Naive thymus-derived CD4-positive, alpha-beta T cell (primary cell): ENCODE measurements at regions not wholly inside any gene's neighbourhood (a gene's known extent, or its start where the extent isn't known, plus 50 kb on each side); places are given as distances from the start of the nearest gene placed in this dataset.

Experiments
- ATAC-seq: fragments of 150-1000 bp; cut with Tn5 transposase; 2 replicates; pipeline ENCODE4 v1.10.0; 2021; ENCODE audit warnings: mild to moderate bottlenecking, moderate library complexity
- CTCF ChIA-PET: fragments of 350-600 bp; sonication (Branson Sonifier 250); formaldehyde crosslinking; loops from one replicate; lab custom pipeline; 2021; ENCODE audit warnings: antibody characterized with exemption; lab: Charles Lee
- POLR2A ChIA-PET: fragments of 350-600 bp; sonication (Branson Sonifier 250); formaldehyde crosslinking; loops from one replicate; lab custom pipeline; 2021; ENCODE audit warnings: antibody characterized with exemption, inconsistent platforms; lab: Charles Lee
- DNase-seq, 9 donors: peaks; one replicate each; pipeline versions ENCODE4 v3.0.0 to v3.0.0-alpha.2; 2020 to 2022; ENCODE audit warnings: mixed read lengths in 1 of 9
- H3K27ac ChIP-seq: one replicate; pipeline ENCODE4 v1.7.0; 2013; ENCODE audit warnings: mild to moderate bottlenecking, low read depth, low read length, moderate library complexity
- H3K27me3 ChIP-seq, 2 donors: one replicate each; pipeline ENCODE4 v1.7.0; 2013; ENCODE audit warnings: low read length in 2 of 2, mild to moderate bottlenecking in 2 of 2, moderate library complexity in 2 of 2; ENCODE audit not compliant: control insufficient read depth in 2 of 2, insufficient read depth in 2 of 2
- H3K36me3 ChIP-seq, 3 experiments: 1 replicate in 2 of 3; 2 replicates in 1 of 3; pipeline ENCODE4 v1.7.0; 2013; ENCODE audit warnings: low read length in 3 of 3, mild to moderate bottlenecking in 3 of 3, moderate library complexity in 1 of 3; ENCODE audit not compliant: insufficient read depth in 3 of 3, control insufficient read depth in 2 of 3
- H3K4me1 ChIP-seq, 2 donors: one replicate each; pipeline ENCODE4 v1.7.0; 2013; ENCODE audit warnings: low read length in 2 of 2, mild to moderate bottlenecking in 2 of 2, moderate library complexity in 1 of 2; ENCODE audit not compliant: control insufficient read depth in 2 of 2, insufficient read depth in 2 of 2
- H3K4me3 ChIP-seq: 2 replicates; pipeline ENCODE4 v1.7.0; 2013; ENCODE audit warnings: mild to moderate bottlenecking, low read length
- H3K9me3 ChIP-seq, 3 experiments: 1 replicate in 2 of 3; 2 replicates in 1 of 3; pipeline ENCODE4 v1.7.0; 2013; ENCODE audit warnings: low read length in 3 of 3; ENCODE audit not compliant: control insufficient read depth in 2 of 3
- H3K27ac Mint-ChIP-seq, 9 donors: one replicate each; pipeline ENCODE4 v1.8.0; 2020 to 2022; ENCODE audit warnings: mixed read lengths in 9 of 9, mild to moderate bottlenecking in 8 of 9, moderate library complexity in 5 of 9, inconsistent platforms in 2 of 9
- H3K27me3 Mint-ChIP-seq, 5 donors: one replicate each; pipeline ENCODE4 v1.8.0; 2021 to 2022; ENCODE audit warnings: mixed read lengths in 5 of 5, mild to moderate bottlenecking in 1 of 5
- H3K36me3 Mint-ChIP-seq, 5 donors: one replicate each; pipeline ENCODE4 v1.8.0; 2020 to 2022; ENCODE audit warnings: mixed read lengths in 5 of 5, mild to moderate bottlenecking in 3 of 5, inconsistent platforms in 1 of 5
- H3K4me1 Mint-ChIP-seq, 7 donors: one replicate each; pipeline ENCODE4 v1.8.0; 2020 to 2022; ENCODE audit warnings: mixed read lengths in 7 of 7, mild to moderate bottlenecking in 3 of 7, inconsistent platforms in 1 of 7
- H3K4me3 Mint-ChIP-seq, 10 donors: one replicate each; pipeline ENCODE4 v1.8.0; 2020 to 2022; ENCODE audit warnings: mild to moderate bottlenecking in 10 of 10, mixed read lengths in 10 of 10, moderate library complexity in 6 of 10, inconsistent platforms in 2 of 10
- H3K9me3 Mint-ChIP-seq, 11 donors: one replicate each; pipeline ENCODE4 v1.8.0; 2020 to 2022; ENCODE audit warnings: mixed read lengths in 11 of 11, mild to moderate bottlenecking in 4 of 11, inconsistent platforms in 1 of 11, moderate library complexity in 1 of 11
- intact Hi-C, 2 donors: fragments of 100-400 bp; cut with micrococcal nuclease; formaldehyde crosslinking; loops; one replicate each; pipeline ENCODE4 v1.15.1; 2023

DNA sequence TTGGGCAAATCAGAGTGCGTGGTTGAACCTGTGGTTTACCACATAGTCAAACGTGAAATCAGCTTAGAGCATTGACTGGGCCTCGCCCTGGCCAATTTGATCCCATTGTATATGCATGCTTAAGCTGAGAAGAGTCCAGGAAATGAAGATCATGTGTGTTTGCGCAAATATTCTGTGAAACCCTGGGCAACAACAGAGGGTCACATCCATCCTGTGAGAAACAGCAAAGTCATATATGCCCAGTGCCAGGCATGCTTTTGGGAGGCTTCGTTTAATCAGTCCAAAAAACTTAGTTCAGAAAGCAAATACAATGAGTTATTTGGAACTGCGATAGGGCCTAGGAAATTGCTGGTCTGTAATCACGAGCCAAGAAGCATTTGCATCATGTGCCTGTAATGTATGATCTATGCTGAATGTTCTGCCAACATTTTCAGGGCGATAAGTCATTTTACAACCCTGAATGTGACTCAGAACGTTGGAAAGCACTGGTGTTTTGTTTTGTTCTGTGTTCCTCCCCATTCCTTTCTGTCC is 412.1 kb upstream of the CELF2 start:
- no peak for ATAC-seq
- no peak for DNase-seq
- Histone ChIP-seq H3K4me1 (no peaks in the 10 kb centered on the region), H3K27me3 (no peaks in the 10 kb centered on the region), H3K36me3 (no peaks in the 10 kb centered on the region), H3K27ac (no peak overlapping the region), H3K4me3 (no peak overlapping the region), H3K9me3 (no peaks in the 10 kb centered on the region)
- H3K27me3 Mint-ChIP-seq = peaks cover 0 to 25% (median 14%) of the 10 kb centered on the region in 5 donors
- no peaks in the 10 kb centered on the region for H3K4me1 Mint-ChIP-seq
- peaks cover 0 to 4% (median 0%) of the 10 kb centered on the region in 11 donors for H3K9me3 Mint-ChIP-seq
- CTCF ChIA-PET = no interaction called here
- POLR2A ChIA-PET = no interaction called here
- no peak overlapping the region for H3K4me3 Mint-ChIP-seq
- no peaks in the 10 kb centered on the region for H3K36me3 Mint-ChIP-seq
- no peak overlapping the region for H3K27ac Mint-ChIP-seq
- intact Hi-C loops = no loop called here

DNA sequence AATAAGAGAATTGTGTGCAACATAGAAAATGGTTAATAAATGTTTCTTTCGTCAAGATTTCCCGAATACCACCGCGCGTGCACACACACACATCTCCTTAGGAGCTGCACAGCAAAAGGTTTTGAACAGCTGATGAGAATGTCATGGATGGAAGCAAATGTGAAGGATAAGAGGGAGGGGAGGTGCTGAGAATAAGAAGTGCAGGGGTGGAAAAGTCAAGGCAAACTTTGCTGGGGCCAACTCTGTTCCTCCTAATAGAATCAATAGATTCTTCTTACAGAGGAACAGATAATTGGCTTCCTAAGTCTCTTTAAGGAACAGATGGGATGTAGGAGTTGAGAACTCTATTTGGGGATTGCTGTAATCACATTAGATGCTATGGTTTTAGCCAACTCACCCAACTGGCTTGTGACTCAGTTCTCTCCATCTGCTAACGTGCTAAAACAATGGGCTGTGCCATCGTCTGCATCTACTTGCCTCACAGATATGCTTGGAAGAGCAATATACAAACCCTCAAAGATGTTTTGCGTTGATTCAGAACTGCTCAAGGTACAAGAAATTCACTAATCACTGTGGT is 408.2 kb upstream of the CELF2 start:
- ATAC-seq (no peak), DNase-seq (no peak)
- no peak overlapping the region for H3K4me3 Mint-ChIP-seq
- Histone ChIP-seq H3K36me3 (no peaks in the 10 kb centered on the region), H3K4me1 (no peaks in the 10 kb centered on the region), H3K9me3 (no peaks in the 10 kb centered on the region), H3K27ac (no peak overlapping the region), H3K27me3 (no peaks in the 10 kb centered on the region), H3K4me3 (no peak overlapping the region)
- H3K27ac Mint-ChIP-seq = no peak overlapping the region
- intact Hi-C loops = no loop called here
- H3K27me3 Mint-ChIP-seq = peaks cover 0 to 27% (median 22%) of the 10 kb centered on the region in 5 donors
- no peaks in the 10 kb centered on the region for H3K36me3 Mint-ChIP-seq
- POLR2A ChIA-PET = no interaction called here
- CTCF ChIA-PET = no interaction called here
- no peaks in the 10 kb centered on the region for H3K4me1 Mint-ChIP-seq
- peaks cover 0 to 5% (median 0%) of the 10 kb centered on the region in 11 donors for H3K9me3 Mint-ChIP-seq

DNA sequence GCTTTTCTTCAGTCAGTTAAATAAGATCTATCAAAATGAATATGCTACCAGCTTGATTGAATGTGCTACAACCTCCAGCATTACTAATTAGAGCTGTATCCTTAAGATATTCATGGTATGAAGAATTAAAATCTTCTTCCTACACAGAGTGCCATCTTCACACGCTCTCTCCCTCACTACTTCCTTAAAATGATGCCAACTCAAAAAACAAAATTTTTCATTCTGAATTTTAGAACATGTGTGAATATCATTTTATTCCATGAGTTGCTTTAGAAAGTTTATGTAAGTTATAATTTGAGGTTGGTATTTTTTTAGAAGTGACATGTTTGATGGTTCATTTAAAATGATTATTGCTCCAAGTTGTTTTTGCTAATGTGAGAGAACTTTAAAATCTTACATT is 407.5 kb upstream of the CELF2 start:
- H3K36me3 ChIP-seq = no peaks in the 10 kb centered on the region
- intact Hi-C loops = no loop called here
- no peak overlapping the region for H3K27ac ChIP-seq
- ChIA-PET POLR2A (no interaction called here), CTCF (no interaction called here)
- H3K27me3 ChIP-seq = no peaks in the 10 kb centered on the region
- Mint-ChIP-seq H3K9me3 (peaks cover 0 to 6% (median 0%) of the 10 kb centered on the region in 11 donors), H3K27ac (no peak overlapping the region), H3K36me3 (no peaks in the 10 kb centered on the region), H3K4me1 (no peaks in the 10 kb centered on the region), H3K27me3 (peaks cover 0 to 23% (median 20%) of the 10 kb centered on the region in 5 donors), H3K4me3 (no peak overlapping the region)
- ATAC-seq = no peak
- no peaks in the 10 kb centered on the region for H3K9me3 ChIP-seq
- H3K4me3 ChIP-seq = no peak overlapping the region
- H3K4me1 ChIP-seq = no peaks in the 10 kb centered on the region
- no peak for DNase-seq

DNA sequence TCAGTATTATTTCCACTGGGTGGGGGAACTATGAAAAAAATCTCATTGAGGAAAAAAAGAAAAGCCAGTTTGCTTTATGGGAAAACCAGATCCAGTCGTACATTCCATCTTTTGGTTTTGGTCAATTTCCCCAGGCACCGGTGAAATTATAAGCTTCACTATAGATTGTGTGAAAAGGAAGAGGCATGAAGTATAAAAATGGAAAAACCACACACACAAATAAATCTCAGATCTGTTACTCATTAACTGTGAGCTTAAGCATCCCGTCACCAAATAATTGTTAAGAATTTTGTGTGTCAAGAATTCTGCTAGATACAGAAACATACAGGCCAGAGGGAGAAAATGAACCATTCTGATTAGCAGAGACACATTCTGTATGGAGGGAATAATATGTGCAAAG is 405.5 kb upstream of the CELF2 start:
- ChIA-PET POLR2A (no interaction called here), CTCF (interaction anchor here (0.5 kb wide), 1 partner anchor 50 kb away, joined by 3 read pairs; no protein-coding TSS in a partner anchor)
- Mint-ChIP-seq H3K9me3 (peaks cover 0 to 7% (median 1%) of the 10 kb centered on the region in 11 donors), H3K36me3 (no peaks in the 10 kb centered on the region), H3K4me3 (no peak overlapping the region), H3K4me1 (no peaks in the 10 kb centered on the region), H3K27ac (no peak overlapping the region), H3K27me3 (peaks cover 0 to 30% (median 20%) of the 10 kb centered on the region in 5 donors)
- Histone ChIP-seq H3K36me3 (no peaks in the 10 kb centered on the region), H3K27me3 (no peaks in the 10 kb centered on the region), H3K27ac (no peak overlapping the region), H3K4me3 (no peak overlapping the region), H3K9me3 (no peaks in the 10 kb centered on the region), H3K4me1 (no peaks in the 10 kb centered on the region)
- no peak for ATAC-seq
- intact Hi-C loops = no loop called here
- no peak for DNase-seq

- intact Hi-C loops = no loop called here
- peaks cover 0 to 4% (median 0%) of the 10 kb centered on the region in 5 donors for H3K36me3 Mint-ChIP-seq
- POLR2A ChIA-PET = no interaction called here
- H3K4me3 Mint-ChIP-seq = no peak overlapping the region
- no peak overlapping the region for H3K27ac Mint-ChIP-seq
- Histone ChIP-seq H3K36me3 (no peaks in the 10 kb centered on the region), H3K4me1 (no peaks in the 10 kb centered on the region), H3K9me3 (no peaks in the 10 kb centered on the region), H3K4me3 (no peak overlapping the region), H3K27ac (no peak overlapping the region), H3K27me3 (peaks cover 0 to 4% of the 10 kb centered on the region in 2 donors)
- peaks cover 0 to 30% (median 20%) of the 10 kb centered on the region in 5 donors for H3K27me3 Mint-ChIP-seq
- CTCF ChIA-PET = no interaction called here
- DNase-seq (no peak), ATAC-seq (no peak)
- no peaks in the 10 kb centered on the region for H3K4me1 Mint-ChIP-seq
- peaks cover 0 to 8% (median 3%) of the 10 kb centered on the region in 11 donors for H3K9me3 Mint-ChIP-seq
Measured at GRCh38 chr10:10613656-10614244, 403.9 kb upstream of the CELF2 start.

DNA sequence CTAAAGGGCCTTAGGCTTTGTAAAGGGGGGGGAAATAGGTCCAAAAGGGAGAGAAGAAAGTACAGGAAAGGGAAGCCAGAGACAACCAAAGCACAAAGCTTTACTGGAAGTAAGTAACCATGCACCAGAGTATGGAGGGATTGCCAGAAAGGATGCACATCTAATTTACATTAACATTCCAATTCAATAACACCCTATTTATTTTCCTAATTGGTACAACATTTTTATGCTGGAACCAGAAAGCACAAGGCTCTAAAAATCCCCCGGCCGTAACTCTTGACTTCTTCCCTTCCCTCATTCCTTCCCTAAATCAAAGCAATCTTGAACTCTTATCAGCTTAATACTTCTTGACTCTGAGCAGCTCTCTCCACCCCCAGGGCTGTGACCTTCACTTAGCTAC is 400.0 kb upstream of the CELF2 start:
- H3K4me3 ChIP-seq = no peak overlapping the region
- Mint-ChIP-seq H3K4me1 (no peaks in the 10 kb centered on the region), H3K36me3 (peaks cover 0 to 4% (median 0%) of the 10 kb centered on the region in 5 donors), H3K27me3 (peaks cover 0 to 25% (median 11%) of the 10 kb centered on the region in 5 donors), H3K4me3 (no peak overlapping the region), H3K27ac (no peak overlapping the region), H3K9me3 (peaks cover 0 to 8% (median 3%) of the 10 kb centered on the region in 11 donors)
- H3K27ac ChIP-seq = no peak overlapping the region
- POLR2A ChIA-PET = no interaction called here
- ATAC-seq = no peak
- H3K4me1 ChIP-seq = no peaks in the 10 kb centered on the region
- intact Hi-C loops = no loop called here
- no peaks in the 10 kb centered on the region for H3K9me3 ChIP-seq
- DNase-seq = no peak
- H3K27me3 ChIP-seq = peaks cover 0 to 4% of the 10 kb centered on the region in 2 donors
- H3K36me3 ChIP-seq = no peaks in the 10 kb centered on the region
- CTCF ChIA-PET = no interaction called here

DNA sequence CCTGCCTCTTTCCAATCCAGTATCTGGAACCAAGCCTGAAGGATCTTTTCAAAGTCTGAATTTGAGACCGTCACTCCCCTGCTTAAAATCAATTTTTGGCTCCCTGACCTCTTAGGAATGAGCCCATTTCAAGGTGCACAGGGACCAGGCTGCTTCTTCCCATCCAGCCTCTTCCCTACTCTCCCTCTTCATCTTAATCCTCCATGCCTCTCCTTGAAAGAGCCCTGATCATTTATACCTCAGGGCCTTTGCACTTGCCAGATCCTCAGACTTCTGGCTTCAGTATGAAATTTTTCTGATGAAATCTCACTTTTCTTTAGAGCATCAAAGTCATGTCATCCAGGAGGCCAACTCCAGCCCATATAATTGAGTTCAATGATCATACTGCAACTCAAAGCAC is 399.5 kb upstream of the CELF2 start:
- CTCF ChIA-PET = no interaction called here

More for the DNA sequence above, 399.5 kb upstream of the CELF2 start:
- intact Hi-C loops = no loop called here
- no peak for DNase-seq
- Mint-ChIP-seq H3K4me3 (no peak overlapping the region), H3K27ac (no peak overlapping the region), H3K9me3 (peaks cover 0 to 8% (median 3%) of the 10 kb centered on the region in 11 donors), H3K36me3 (peaks cover 0 to 4% (median 0%) of the 10 kb centered on the region in 5 donors), H3K4me1 (no peaks in the 10 kb centered on the region), H3K27me3 (peaks cover 0 to 22% (median 8%) of the 10 kb centered on the region in 5 donors)
- Histone ChIP-seq H3K9me3 (no peaks in the 10 kb centered on the region), H3K4me1 (no peaks in the 10 kb centered on the region), H3K27me3 (peaks cover 0 to 4% of the 10 kb centered on the region in 2 donors), H3K36me3 (no peaks in the 10 kb centered on the region), H3K4me3 (no peak overlapping the region), H3K27ac (no peak overlapping the region)
- POLR2A ChIA-PET = no interaction called here
- ATAC-seq = no peak
